Suprapubic skin (tissue), 4 donors: ENCODE measurements at regions not wholly inside any gene's neighbourhood (a gene's known extent, or its start where the extent isn't known, plus 50 kb on each side); places are given as distances from the start of the nearest gene placed in this dataset.

Experiments used
- EP300 ChIP-seq: sonication (generic); formaldehyde crosslinking; IDR thresholded peaks from one replicate; pipeline ENCODE4 v1.6.1; 2017; ENCODE audit warnings: antibody characterized with exemption
- POLR2A ChIP-seq, 2 donors: fragments of 450-650 bp; IDR thresholded peaks; one replicate each; pipeline ENCODE4 v1.6.1; 2017; ENCODE audit warnings: antibody characterized with exemption in 2 of 2, mild to moderate bottlenecking in 2 of 2, moderate library complexity in 2 of 2
- POLR2AphosphoS5 ChIP-seq, 3 donors: sonication (generic); formaldehyde crosslinking; IDR thresholded peaks; one replicate each; pipeline ENCODE4 v1.6.1; 2017; ENCODE audit warnings: antibody characterized with exemption in 3 of 3
- TF ChIP-seq, protein P1 (sequence below), 2 donors: fragments of 200-600 bp in 1 of 2; fragments of 450-650 bp in 1 of 2; sonication (generic) in 1 of 2; IDR thresholded peaks; one replicate each; pipeline ENCODE4 v1.5.1; 2016 to 2019; ENCODE audit warnings: antibody characterized with exemption in 2 of 2, mild to moderate bottlenecking in 1 of 2, moderate library complexity in 1 of 2

DNA sequence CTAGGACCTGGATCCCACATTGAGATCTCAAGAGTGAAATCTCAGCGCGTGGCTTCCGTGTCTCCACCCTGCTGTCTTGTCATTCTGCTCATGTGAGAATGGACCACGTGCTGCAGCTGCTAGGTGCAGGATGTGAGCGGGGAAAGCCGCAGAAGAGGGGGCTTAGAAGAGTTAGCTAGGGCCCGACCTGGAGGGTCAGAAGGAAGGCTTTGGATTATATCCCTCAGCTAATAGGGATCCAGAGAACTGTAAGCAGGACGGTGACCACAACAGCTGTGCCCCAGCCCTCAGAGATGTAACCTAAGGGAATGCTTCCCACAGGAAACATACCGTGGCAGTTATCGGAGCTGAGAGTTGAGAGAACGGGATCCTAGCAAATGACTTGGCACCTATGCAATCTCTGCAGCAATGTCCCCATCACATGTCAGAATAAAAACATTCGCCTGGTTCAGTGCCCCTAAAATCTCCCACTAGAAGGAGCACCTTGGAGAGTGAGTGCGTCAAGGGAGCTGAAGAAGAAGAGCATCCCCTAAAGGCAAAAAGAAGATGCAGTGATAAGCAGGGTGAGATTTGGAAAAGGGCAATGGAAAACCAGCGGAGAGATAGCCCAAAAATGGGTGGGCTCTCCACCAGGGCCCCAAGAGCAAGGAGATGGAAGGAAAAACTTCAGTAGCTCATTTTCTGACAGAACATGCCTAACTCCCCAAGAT is 76.9 kb upstream of the ST8SIA2 start:
- TF ChIP-seq, protein P1, sequence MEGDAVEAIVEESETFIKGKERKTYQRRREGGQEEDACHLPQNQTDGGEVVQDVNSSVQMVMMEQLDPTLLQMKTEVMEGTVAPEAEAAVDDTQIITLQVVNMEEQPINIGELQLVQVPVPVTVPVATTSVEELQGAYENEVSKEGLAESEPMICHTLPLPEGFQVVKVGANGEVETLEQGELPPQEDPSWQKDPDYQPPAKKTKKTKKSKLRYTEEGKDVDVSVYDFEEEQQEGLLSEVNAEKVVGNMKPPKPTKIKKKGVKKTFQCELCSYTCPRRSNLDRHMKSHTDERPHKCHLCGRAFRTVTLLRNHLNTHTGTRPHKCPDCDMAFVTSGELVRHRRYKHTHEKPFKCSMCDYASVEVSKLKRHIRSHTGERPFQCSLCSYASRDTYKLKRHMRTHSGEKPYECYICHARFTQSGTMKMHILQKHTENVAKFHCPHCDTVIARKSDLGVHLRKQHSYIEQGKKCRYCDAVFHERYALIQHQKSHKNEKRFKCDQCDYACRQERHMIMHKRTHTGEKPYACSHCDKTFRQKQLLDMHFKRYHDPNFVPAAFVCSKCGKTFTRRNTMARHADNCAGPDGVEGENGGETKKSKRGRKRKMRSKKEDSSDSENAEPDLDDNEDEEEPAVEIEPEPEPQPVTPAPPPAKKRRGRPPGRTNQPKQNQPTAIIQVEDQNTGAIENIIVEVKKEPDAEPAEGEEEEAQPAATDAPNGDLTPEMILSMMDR (IDR thresholded peaks at IDR 0.05): no peak
- TF ChIP-seq EP300 (no peak), POLR2AphosphoS5 (IDR thresholded peaks at IDR 0.05) (no peak), POLR2A (IDR thresholded peaks at IDR 0.05) (no peak)
